GM21576 (cell line): ENCODE measurements at regions not wholly inside any gene's neighbourhood (a gene's known extent, or its start where the extent isn't known, plus 50 kb on each side); places are given as distances from the start of the nearest gene placed in this dataset.

ENCODE experiments used
- ATAC-seq: cut with Tn5 transposase; IDR thresholded peaks from one replicate; pipeline ENCODE4 v1.9.1; 2021; ENCODE audit warnings: mild to moderate bottlenecking, moderate library complexity; ENCODE audit not compliant: unreplicated experiment

- ATAC-seq = no peak
Measured at GRCh38 chr3:21801631-21802030, 50.6 kb upstream of the ZNF385D start.

GRCh38 chr3:21803604-21804003 is 52.6 kb upstream of the ZNF385D start:
- ATAC-seq = no peak

- no peak for ATAC-seq
Measured at GRCh38 chr3:21804330-21804729, 53.3 kb upstream of the ZNF385D start.

- no peak for ATAC-seq
Measured at GRCh38 chr3:21806733-21807132, 55.7 kb upstream of the ZNF385D start.

GRCh38 chr3:21825684-21826083 is 74.7 kb upstream of the ZNF385D start:
- ATAC-seq = no peak

GRCh38 chr3:21826416-21826815 is 75.4 kb upstream of the ZNF385D start:
- no peak for ATAC-seq

GRCh38 chr3:21830541-21830940 is 79.5 kb upstream of the ZNF385D start:
- ATAC-seq = no peak

- ATAC-seq = no peak
Measured at GRCh38 chr3:21835264-21835663, 84.3 kb upstream of the ZNF385D start.

- no peak for ATAC-seq
Measured at GRCh38 chr3:21836227-21836626, 85.2 kb upstream of the ZNF385D start.

- no peak for ATAC-seq
Measured at GRCh38 chr3:21839176-21839575, 88.2 kb upstream of the ZNF385D start.

GRCh38 chr3:21839592-21839991 is 88.6 kb upstream of the ZNF385D start:
- no peak for ATAC-seq

GRCh38 chr3:21847005-21847404 is 96.0 kb upstream of the ZNF385D start:
- ATAC-seq = no peak

- ATAC-seq = no peak
Measured at GRCh38 chr3:21859124-21860081, 108.4 kb upstream of the ZNF385D start.

GRCh38 chr3:21860082-21860475 is 109.1 kb upstream of the ZNF385D start:
- no peak for ATAC-seq

GRCh38 chr3:21860657-21861056 is 109.6 kb upstream of the ZNF385D start:
- ATAC-seq = no peak

- ATAC-seq = no peak
Measured at GRCh38 chr3:21876782-21877181, 125.8 kb upstream of the ZNF385D start.

- no peak for ATAC-seq
Measured at GRCh38 chr3:21877214-21877754, 126.3 kb upstream of the ZNF385D start.

- no peak for ATAC-seq
Measured at GRCh38 chr3:21879184-21879886, 128.3 kb upstream of the ZNF385D start.

GRCh38 chr3:21888656-21889055 is 137.6 kb upstream of the ZNF385D start:
- no peak for ATAC-seq

GRCh38 chr3:21889166-21889565 is 138.2 kb upstream of the ZNF385D start:
- no peak for ATAC-seq

GRCh38 chr3:21892104-21892503 is 141.1 kb upstream of the ZNF385D start:
- no peak for ATAC-seq

GRCh38 chr3:21893242-21893641 is 142.2 kb upstream of the ZNF385D start:
- no peak for ATAC-seq
